ENCODE measurements at regions not wholly inside any gene's neighbourhood (a gene's known extent, or its start where the extent isn't known, plus 50 kb on each side); places are given as distances from the start of the nearest gene placed in this dataset.
"Not testable (repeated sequence)": the region's sequence is repeated elsewhere in the genome, so short reads cannot be mapped to it uniquely, and the experiment has no call there.

GRCh38 chrX:63575700-63576099, 209.3 kb downstream of the ARHGEF9 start:
- not testable (repeated sequence) for TF ChIP-seq CTCF (IDR thresholded peaks at IDR 0.05); ZFX (IDR thresholded peaks at IDR 0.05; ENCODE audit: borderline replicate concordance)

All from 22Rv1 (cell line).